Keratinocyte (primary cell): ENCODE measurements at regions not wholly inside any gene's neighbourhood (a gene's known extent, or its start where the extent isn't known, plus 50 kb on each side); places are given as distances from the start of the nearest gene placed in this dataset.

ENCODE experiments used
- CTCF ChIP-seq, 3 experiments: IDR thresholded peaks in 1 of 3; conservative IDR thresholded peaks in 1 of 3; optimal IDR thresholded peaks in 1 of 3; 2 replicates in 2 of 3; 3 replicates in 1 of 3; pipeline versions ENCODE3 to v1.5.1; 2011; ENCODE audit warnings: low read length in 3 of 3, mild to moderate bottlenecking in 3 of 3, moderate library complexity in 2 of 3, control low read depth in 1 of 3, inconsistent platforms in 1 of 3; ENCODE audit not compliant: insufficient read depth in 2 of 3; ENCODE audit errors: extremely low read depth in 1 of 3
- EZH2 ChIP-seq: IDR thresholded peaks from one replicate; pipeline ENCODE4 v1.6.1; 2012; ENCODE audit warnings: inconsistent platforms, mild to moderate bottlenecking, low read length, moderate library complexity

DNA sequence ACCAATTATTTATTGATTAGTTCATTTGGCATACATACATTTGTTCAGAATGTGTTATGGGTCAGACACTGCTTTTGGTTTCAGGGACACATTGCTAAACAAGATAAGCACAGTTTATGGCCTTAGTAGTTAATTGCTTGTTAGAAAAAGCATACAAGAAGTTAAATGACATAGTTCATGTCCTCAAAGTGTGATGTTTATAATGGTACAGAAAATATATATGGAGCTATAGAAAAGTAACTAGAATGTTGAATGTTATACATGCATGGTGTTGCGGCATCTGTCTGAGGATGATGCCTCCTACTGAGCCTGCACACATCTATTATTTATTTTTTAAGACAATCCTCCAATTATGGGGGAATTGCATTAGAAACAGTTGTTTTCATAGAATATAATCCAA is 1476.3 kb upstream of the PCDH7 start:
- TF ChIP-seq CTCF (optimal IDR thresholded peaks at IDR 0.05 in 1 of 3, IDR thresholded peaks at IDR 0.05 in 1 of 3, conservative IDR thresholded peaks at IDR 0.05 in 1 of 3; ENCODE audit: extremely low read depth in 1 of 3, insufficient read depth in 2 of 3, low read length in 3 of 3), result no peak
- no peak for TF ChIP-seq EZH2
